IMR-90 (cell line): ENCODE measurements at regions not wholly inside any gene's neighbourhood (a gene's known extent, or its start where the extent isn't known, plus 50 kb on each side); places are given as distances from the start of the nearest gene placed in this dataset.

Experiments
- ATAC-seq: fragments of 200-7000 bp; cut with Tn5 transposase; 2 replicates; pipeline ENCODE4 v1.9.1; 2020; ENCODE audit warnings: low read depth, mild to moderate bottlenecking, moderate library complexity
- BruUV-seq: library from RNA; stranded (reverse); fragments of 400-500 nt; replicated peaks from 2 replicates; lab custom pipeline; 2021; lab: Mats Ljungman, UMichigan
- CTCF ChIA-PET: fragments of 300-600 bp; formaldehyde crosslinking; extraction: SDS; loops from one replicate; lab custom pipeline; 2021; ENCODE audit warnings: antibody characterized with exemption; lab: Yijun Ruan, JAX
- POLR2A ChIA-PET: fragments of 300-600 bp; sonication (Branson Sonifier 250); formaldehyde crosslinking; loops from one replicate; lab custom pipeline; 2022; ENCODE audit warnings: antibody characterized with exemption; ENCODE audit not compliant: unreplicated experiment; lab: Charles Lee
- DNase-seq: peaks from one replicate; pipeline ENCODE4 v3.0.0; 2013
- H2AFZ ChIP-seq: replicated peaks from 2 replicates; pipeline ENCODE3; 2013; ENCODE audit warnings: low read length, mild to moderate bottlenecking; ENCODE audit not compliant: poor library complexity
- H2AK5ac ChIP-seq: 2 replicates; pipeline ENCODE4 v1.6.1; 2013; ENCODE audit warnings: low read depth, low read length, inconsistent platforms
- H2AK9ac ChIP-seq: replicated peaks from 2 replicates; pipeline ENCODE3; 2013; ENCODE audit warnings: mild to moderate bottlenecking, low read depth, low read length, moderate library complexity; ENCODE audit not compliant: poor library complexity
- H2BK120ac ChIP-seq: 2 replicates; pipeline ENCODE4 v1.6.1; 2013; ENCODE audit warnings: low read depth, low read length, inconsistent platforms
- H2BK15ac ChIP-seq: 3 replicates; pipeline ENCODE4 v1.6.1; 2013; ENCODE audit warnings: low read depth, low read length, inconsistent platforms
- H2BK20ac ChIP-seq: 2 replicates; pipeline ENCODE4 v1.6.1; 2013; ENCODE audit warnings: low read depth, mild to moderate bottlenecking, inconsistent platforms, low read length, moderate library complexity
- H2BK5ac ChIP-seq: 2 replicates; pipeline ENCODE4 v1.6.1; 2013; ENCODE audit warnings: mild to moderate bottlenecking, low read depth, low read length, inconsistent platforms; ENCODE audit not compliant: poor library complexity, severe bottlenecking
- H3K14ac ChIP-seq: replicated peaks from 2 replicates; pipeline ENCODE4 v1.6.1; 2013; ENCODE audit warnings: low read depth, low read length, inconsistent platforms
- H3K18ac ChIP-seq: 2 replicates; pipeline ENCODE4 v1.6.1; 2013; ENCODE audit warnings: low read depth, low read length, control low read depth
- H3K23ac ChIP-seq: 2 replicates; pipeline ENCODE4 v1.6.1; 2013; ENCODE audit warnings: low read depth, low read length, inconsistent platforms
- H3K27ac ChIP-seq: 2 replicates; pipeline ENCODE4 v1.5.1; 2013; ENCODE audit warnings: mild to moderate bottlenecking, control low read depth, low read length; ENCODE audit not compliant: insufficient read depth
- H3K27me3 ChIP-seq: 2 replicates; pipeline ENCODE4 v1.6.1; 2013; ENCODE audit warnings: low read length; ENCODE audit not compliant: control insufficient read depth, insufficient read depth
- H3K36me3 ChIP-seq: 2 replicates; pipeline ENCODE4 v1.6.1; 2013; ENCODE audit warnings: low read length, mixed read lengths; ENCODE audit not compliant: control insufficient read depth, insufficient read depth
- H3K4ac ChIP-seq: 2 replicates; pipeline ENCODE4 v1.6.1; 2013; ENCODE audit warnings: low read depth, low read length, inconsistent platforms
- H3K4me1 ChIP-seq: 2 replicates; pipeline ENCODE4 v1.6.1; 2013; ENCODE audit warnings: low read length, mixed read lengths; ENCODE audit not compliant: control insufficient read depth, insufficient read depth
- H3K4me2 ChIP-seq: 2 replicates; pipeline ENCODE4 v1.6.1; 2013; ENCODE audit warnings: low read depth, mild to moderate bottlenecking, control low read depth, low read length, moderate library complexity
- H3K4me3 ChIP-seq: 2 replicates; pipeline ENCODE4 v1.5.1; 2013; ENCODE audit warnings: low read depth, mild to moderate bottlenecking, control low read depth, low read length, moderate library complexity; ENCODE audit not compliant: insufficient read depth
- H3K56ac ChIP-seq: 2 replicates; pipeline ENCODE4 v1.6.1; 2013; ENCODE audit warnings: low read length, inconsistent platforms; ENCODE audit not compliant: insufficient read depth; ENCODE audit errors: extremely low read depth
- H3K79me1 ChIP-seq, 2 experiments: 2 replicates each; pipeline ENCODE4 v1.6.1; 2013; ENCODE audit warnings: low read length in 2 of 2, inconsistent platforms in 1 of 2, low read depth in 1 of 2
- H3K9ac ChIP-seq: 2 replicates; pipeline ENCODE4 v1.6.1; 2013; ENCODE audit warnings: low read depth, low read length, control low read depth
- H3K9me1 ChIP-seq: 2 replicates; pipeline ENCODE4 v1.6.1; 2013; ENCODE audit warnings: low read length, inconsistent platforms; ENCODE audit not compliant: insufficient read depth
- H3K9me3 ChIP-seq: 2 replicates; pipeline ENCODE4 v1.6.1; 2013; ENCODE audit warnings: low read length; ENCODE audit not compliant: control insufficient read depth, insufficient read depth
- H4K20me1 ChIP-seq: 2 replicates; pipeline ENCODE4 v1.6.1; 2013; ENCODE audit warnings: low read length, inconsistent platforms; ENCODE audit not compliant: insufficient read depth
- H4K5ac ChIP-seq: 2 replicates; pipeline ENCODE4 v1.6.1; 2013; ENCODE audit warnings: mild to moderate bottlenecking, low read depth, low read length, control low read depth
- H4K8ac ChIP-seq, 2 experiments: 2 replicates each; pipeline ENCODE4 v1.6.1; 2013; ENCODE audit warnings: low read depth in 2 of 2, low read length in 2 of 2, control low read depth in 1 of 2, inconsistent platforms in 1 of 2
- H4K91ac ChIP-seq: 2 replicates; pipeline ENCODE4 v1.6.1; 2013; ENCODE audit warnings: low read depth, low read length, inconsistent platforms; ENCODE audit not compliant: insufficient read depth
- BHLHE40 ChIP-seq: fragments of 150-350 bp; IDR thresholded peaks from 2 replicates; pipeline ENCODE4 v1.6.1; 2016; ENCODE audit warnings: mild to moderate bottlenecking, low read depth, low read length
- CEBPB ChIP-seq: IDR thresholded peaks from 2 replicates; pipeline ENCODE4 v1.6.1; 2012; ENCODE audit warnings: low read depth, low read length, improper control_type of control experiment
- CHD1 ChIP-seq: IDR thresholded peaks from 2 replicates; pipeline ENCODE4 v1.6.1; 2012; ENCODE audit warnings: low read depth, low read length, improper control_type of control experiment
- CTCF ChIP-seq: conservative IDR thresholded peaks from 2 replicates; pipeline ENCODE4 v1.5.1; 2012; ENCODE audit warnings: mild to moderate bottlenecking, low read depth, low read length, improper control_type of control experiment
- FOS ChIP-seq: fragments of 150-350 bp; IDR thresholded peaks from 2 replicates; pipeline ENCODE4 v1.6.1; 2016; ENCODE audit warnings: low read depth, low read length
- MAFK ChIP-seq: IDR thresholded peaks from 2 replicates; pipeline ENCODE4 v1.6.1; 2012; ENCODE audit warnings: low read depth, low read length, improper control_type of control experiment
- MAZ ChIP-seq: IDR thresholded peaks from 2 replicates; pipeline ENCODE4 v1.6.1; 2012; ENCODE audit warnings: low read depth, mild to moderate bottlenecking, low read length, improper control_type of control experiment, moderate library complexity, borderline replicate concordance
- MXI1 ChIP-seq: IDR thresholded peaks from 2 replicates; pipeline ENCODE4 v1.6.1; 2012; ENCODE audit warnings: low read depth, mild to moderate bottlenecking, low read length, moderate library complexity, borderline replicate concordance
- NFE2L2 ChIP-seq: fragments of 150-350 bp; IDR thresholded peaks from 2 replicates; pipeline ENCODE4 v1.6.1; 2016; ENCODE audit warnings: low read depth, mild to moderate bottlenecking, low read length
- POLR2A ChIP-seq: IDR thresholded peaks from 2 replicates; pipeline ENCODE4 v1.6.1; 2012; ENCODE audit warnings: mild to moderate bottlenecking, low read depth, low read length
- RAD21 ChIP-seq: IDR thresholded peaks from 2 replicates; pipeline ENCODE4 v1.6.1; 2012; ENCODE audit warnings: low read length, improper control_type of control experiment
- RCOR1 ChIP-seq: IDR thresholded peaks from 2 replicates; pipeline ENCODE4 v1.6.1; 2012; ENCODE audit warnings: mild to moderate bottlenecking, low read length, improper control_type of control experiment; ENCODE audit not compliant: insufficient replicate concordance
- RFX5 ChIP-seq: IDR thresholded peaks from 2 replicates; pipeline ENCODE4 v1.8.0; 2012; ENCODE audit warnings: low read depth, mild to moderate bottlenecking, low read length, moderate library complexity
- SMC3 ChIP-seq: fragments of 150-350 bp; IDR thresholded peaks from 2 replicates; pipeline ENCODE4 v1.6.1; 2016; ENCODE audit warnings: low read depth, mild to moderate bottlenecking, antibody characterized with exemption, low read length, moderate library complexity
- USF2 ChIP-seq: fragments of 150-350 bp; IDR thresholded peaks from 2 replicates; pipeline ENCODE4 v1.6.1; 2017; ENCODE audit warnings: mild to moderate bottlenecking, antibody characterized with exemption, low read length, low read depth
- WGBS, 2 experiments: methylation state at CpG; one replicate each; pipeline versions ENCODE4 v1.1.5 to v1.1.7; 2013; ENCODE audit warnings: missing lambda C conversion rate in 2 of 2; ENCODE audit not compliant: insufficient read length in 1 of 2; ENCODE audit errors: extremely low coverage in 2 of 2; 5-methylcytosine and 5-hydroxymethylcytosine counted together
- dilution Hi-C: fragments of 300-500 bp; cut with HindIII; formaldehyde crosslinking; loops from one replicate; pipeline ENCODE4 v1.14.3; 2018; ENCODE audit warnings: low sequenced_read_pairs; ENCODE audit not compliant: unreplicated experiment
- in situ Hi-C: fragments of 300-500 bp; cut with MboI; formaldehyde crosslinking; loops from 3 replicates; pipeline ENCODE4 v1.14.3; 2019; ENCODE audit warnings: low sequenced_read_pairs, inconsistent platforms, mixed read lengths
- intact Hi-C: fragments of 100-400 bp; cut with micrococcal nuclease; formaldehyde crosslinking; loops from 2 replicates; pipeline ENCODE4 v1.10.0; 2022
- TF ChIP-seq, protein P1 (sequence below): fragments of 150-350 bp; IDR thresholded peaks from 2 replicates; pipeline ENCODE4 v1.6.1; 2016; ENCODE audit warnings: low read depth, mild to moderate bottlenecking, low read length, moderate library complexity, borderline replicate concordance

- H3K9me3 ChIP-seq, result peaks cover 16% of the 10 kb centered on the region; the same call in 1 of the 2 replicates
- H3K9ac ChIP-seq, result no peak overlapping the region
- no peak overlapping the region for H3K27ac ChIP-seq
- H3K27me3 ChIP-seq, result no peaks in the 10 kb centered on the region
- no peak overlapping the region for H2AFZ ChIP-seq
- no peak overlapping the region for H4K5ac ChIP-seq
- H3K9me1 ChIP-seq, result no peaks in the 10 kb centered on the region
- no peak overlapping the region for H3K56ac ChIP-seq
- no peaks in the 10 kb centered on the region for H3K4me1 ChIP-seq
- POLR2A ChIA-PET, result no interaction called here
- no peak overlapping the region for H4K8ac ChIP-seq
- TF ChIP-seq SMC3 (no peak), CTCF (no peak), NFE2L2 (no peak), RAD21 (no peak), CHD1 (no peak), POLR2A (no peak), RCOR1 (no peak), MAZ (no peak), CEBPB (no peak), RFX5 (no peak), MXI1 (no peak), FOS (no peak), MAFK (no peak), BHLHE40 (no peak), USF2 (no peak)
- TF ChIP-seq, protein P1, sequence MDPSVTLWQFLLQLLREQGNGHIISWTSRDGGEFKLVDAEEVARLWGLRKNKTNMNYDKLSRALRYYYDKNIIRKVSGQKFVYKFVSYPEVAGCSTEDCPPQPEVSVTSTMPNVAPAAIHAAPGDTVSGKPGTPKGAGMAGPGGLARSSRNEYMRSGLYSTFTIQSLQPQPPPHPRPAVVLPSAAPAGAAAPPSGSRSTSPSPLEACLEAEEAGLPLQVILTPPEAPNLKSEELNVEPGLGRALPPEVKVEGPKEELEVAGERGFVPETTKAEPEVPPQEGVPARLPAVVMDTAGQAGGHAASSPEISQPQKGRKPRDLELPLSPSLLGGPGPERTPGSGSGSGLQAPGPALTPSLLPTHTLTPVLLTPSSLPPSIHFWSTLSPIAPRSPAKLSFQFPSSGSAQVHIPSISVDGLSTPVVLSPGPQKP, result no peak
- no peak for DNase-seq
- no peak overlapping the region for H3K4me3 ChIP-seq
- H2AK5ac ChIP-seq, result no peak overlapping the region
- no peak overlapping the region for H2AK9ac ChIP-seq
- WGBS, 2 experiments, result no CpG with 5 or more reads among the region's 1 CpG
- no peaks in the 10 kb centered on the region for H4K20me1 ChIP-seq
- H3K4ac ChIP-seq, result no peak overlapping the region
- in situ Hi-C loops (no loop called here), dilution Hi-C loops (no loop called here), intact Hi-C loops (no loop called here)
- H3K79me1 ChIP-seq, result no peaks in the 10 kb centered on the region
- H2BK120ac ChIP-seq, result no peak overlapping the region
- no peak for ATAC-seq
- H3K4me2 ChIP-seq, result no peak overlapping the region
- H3K14ac ChIP-seq, result no peak overlapping the region
- CTCF ChIA-PET, result no interaction called here
- no peak overlapping the region for H3K23ac ChIP-seq
- H2BK5ac ChIP-seq, result no peak overlapping the region
- H2BK15ac ChIP-seq, result no peak overlapping the region
- no peaks in the 10 kb centered on the region for H3K36me3 ChIP-seq
- H3K18ac ChIP-seq, result no peak overlapping the region
- no peak overlapping the region for H4K91ac ChIP-seq
- no peak overlapping the region for H2BK20ac ChIP-seq
- BruUV-seq, result no TSS peak
Measured at GRCh38 chr1:104456724-104457123, 707.0 kb downstream of the AMY1C start.
